Activated T-cell treated with anti-CD3 and anti-CD28 coated beads, Interleukin-2, amount 50 U/mL, for 48 hours (primary cell): ENCODE measurements at regions not wholly inside any gene's neighbourhood (a gene's known extent, or its start where the extent isn't known, plus 50 kb on each side); places are given as distances from the start of the nearest gene placed in this dataset.
"Not testable (repeated sequence)": the region's sequence is repeated elsewhere in the genome, so short reads cannot be mapped to it uniquely, and the experiment has no call there.

Source experiments
- DNase-seq, 2 experiments: peaks; one replicate each; pipeline ENCODE4 v3.0.0-alpha.2; 2020

- DNase-seq = no peak
Observed at GRCh38 chr11:24233041-24233440, 263.8 kb upstream of the LUZP2 start.

- DNase-seq = no peak
Observed at GRCh38 chr11:24234822-24235508, 261.9 kb upstream of the LUZP2 start.

- no peak for DNase-seq
Observed at GRCh38 chr11:24238771-24239645, 257.8 kb upstream of the LUZP2 start.

GRCh38 chr11:24239930-24240329 lies 256.9 kb upstream of the LUZP2 start:
- DNase-seq = no peak

- no peak for DNase-seq
Observed at GRCh38 chr11:24240496-24241175, 256.2 kb upstream of the LUZP2 start.

- no peak for DNase-seq
Observed at GRCh38 chr11:24246715-24247114, 250.1 kb upstream of the LUZP2 start.

GRCh38 chr11:24247846-24248245 lies 249.0 kb upstream of the LUZP2 start:
- no peak for DNase-seq

- DNase-seq = no peak
Observed at GRCh38 chr11:24249921-24250320, 246.9 kb upstream of the LUZP2 start.

GRCh38 chr11:24253237-24253760 lies 243.6 kb upstream of the LUZP2 start:
- no peak for DNase-seq

GRCh38 chr11:24264868-24265267 lies 232.0 kb upstream of the LUZP2 start:
- DNase-seq = no peak

- no peak for DNase-seq
Observed at GRCh38 chr11:24267014-24267413, 229.8 kb upstream of the LUZP2 start.

GRCh38 chr11:24271798-24272197 lies 225.1 kb upstream of the LUZP2 start:
- no peak for DNase-seq

- DNase-seq = not testable (repeated sequence)
Observed at GRCh38 chr11:24274214-24274781, 222.6 kb upstream of the LUZP2 start.

- no peak for DNase-seq
Observed at GRCh38 chr11:24286238-24286637, 210.6 kb upstream of the LUZP2 start.

GRCh38 chr11:24289301-24289700 lies 207.6 kb upstream of the LUZP2 start:
- no peak for DNase-seq

- DNase-seq = no peak
Observed at GRCh38 chr11:24293964-24294363, 202.9 kb upstream of the LUZP2 start.

GRCh38 chr11:24295360-24295759 lies 201.5 kb upstream of the LUZP2 start:
- DNase-seq = no peak

- DNase-seq = no peak
Observed at GRCh38 chr11:24297461-24297860, 199.4 kb upstream of the LUZP2 start.

GRCh38 chr11:24298146-24298545 lies 198.7 kb upstream of the LUZP2 start:
- DNase-seq = no peak

- no peak for DNase-seq
Observed at GRCh38 chr11:24311974-24312373, 184.9 kb upstream of the LUZP2 start.

- DNase-seq = no peak
Observed at GRCh38 chr11:24312464-24313238, 184.2 kb upstream of the LUZP2 start.

GRCh38 chr11:24321229-24321628 lies 175.6 kb upstream of the LUZP2 start:
- DNase-seq = no peak
